ENCODE measurements at regions not wholly inside any gene's neighbourhood (a gene's known extent, or its start where the extent isn't known, plus 50 kb on each side); places are given as distances from the start of the nearest gene placed in this dataset.

GRCh38 chr7:63925262-63925625, 73.4 kb upstream of the ZNF722 start:
- no peak for TF ChIP-seq CTCF (IDR thresholded peaks at IDR 0.05)
- no peak for TF ChIP-seq ZNF138 (CRISPR knock-in tag; conservative IDR thresholded peaks at IDR 0.05)
- no peak for TF ChIP-seq IRF1 (CRISPR knock-in tag; IDR thresholded peaks at IDR 0.05)
- no peak for TF ChIP-seq NFE2L1 (CRISPR knock-in tag; IDR thresholded peaks at IDR 0.05)
- no peak for TF ChIP-seq MAX (CRISPR knock-in tag; IDR thresholded peaks at IDR 0.05)
- TF ChIP-seq RELA (CRISPR knock-in tag; IDR thresholded peaks at IDR 0.05; ENCODE audit: borderline replicate concordance): no peak
- TF ChIP-seq ZNF512 (CRISPR knock-in tag; IDR thresholded peaks at IDR 0.05; ENCODE audit: borderline replicate concordance): no peak
- TF ChIP-seq NR2C2 (CRISPR knock-in tag; IDR thresholded peaks at IDR 0.05): no peak
- no peak for TF ChIP-seq USF2 (CRISPR knock-in tag; IDR thresholded peaks at IDR 0.05)
- no peak for TF ChIP-seq GABPB1 (CRISPR knock-in tag; IDR thresholded peaks at IDR 0.05)
- no peak for TF ChIP-seq ZNF121 (CRISPR knock-in tag; IDR thresholded peaks at IDR 0.05)
- TF ChIP-seq CBFB (CRISPR knock-in tag; IDR thresholded peaks at IDR 0.05; ENCODE audit: low read depth): no peak
- TF ChIP-seq ATF3 (CRISPR knock-in tag; conservative IDR thresholded peaks at IDR 0.05): no peak
- TF ChIP-seq ZNF671 (CRISPR knock-in tag; IDR thresholded peaks at IDR 0.05): no peak
